MM.1S (cell line): ENCODE measurements at regions not wholly inside any gene's neighbourhood (a gene's known extent, or its start where the extent isn't known, plus 50 kb on each side); places are given as distances from the start of the nearest gene placed in this dataset.

Source experiments
- CTCF ChIP-seq: fragments of 300-600 bp; sonication (generic); IDR thresholded peaks from 2 replicates; pipeline ENCODE4 v1.5.1; 2016; ENCODE audit warnings: antibody characterized with exemption, low read length, mixed read lengths
- EZH2 ChIP-seq: fragments of 300-600 bp; sonication (generic); optimal IDR thresholded peaks from 2 replicates; pipeline ENCODE3; 2017; ENCODE audit warnings: low read depth, mild to moderate bottlenecking, antibody characterized with exemption, low read length, mixed read lengths

DNA sequence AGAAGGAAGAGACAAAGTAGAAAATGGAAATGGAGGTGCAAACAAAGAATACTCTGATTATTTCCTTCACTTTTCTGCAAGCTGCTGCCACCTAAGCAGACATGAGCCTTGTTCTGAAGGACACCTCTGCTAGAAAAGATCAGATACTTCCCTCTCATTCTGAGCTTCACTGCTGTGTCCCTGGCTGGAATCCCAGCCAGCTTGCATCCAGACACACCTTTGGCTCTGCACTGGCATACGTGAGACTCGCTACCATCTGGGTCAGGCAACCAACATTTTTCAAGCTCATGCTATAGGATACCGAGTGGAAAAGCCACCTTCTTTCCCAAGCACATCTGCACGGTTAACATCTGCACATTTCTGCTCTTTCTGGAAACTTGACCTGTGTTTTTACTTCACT, 166.7 kb upstream of the SUCLG2 start:
- no peak for TF ChIP-seq CTCF
- no peak for TF ChIP-seq EZH2
